ENCODE measurements at regions not wholly inside any gene's neighbourhood (a gene's known extent, or its start where the extent isn't known, plus 50 kb on each side); places are given as distances from the start of the nearest gene placed in this dataset.
"Not testable (repeated sequence)": the region's sequence is repeated elsewhere in the genome, so short reads cannot be mapped to it uniquely, and the experiment has no call there.

- TF ChIP-seq, protein P1, sequence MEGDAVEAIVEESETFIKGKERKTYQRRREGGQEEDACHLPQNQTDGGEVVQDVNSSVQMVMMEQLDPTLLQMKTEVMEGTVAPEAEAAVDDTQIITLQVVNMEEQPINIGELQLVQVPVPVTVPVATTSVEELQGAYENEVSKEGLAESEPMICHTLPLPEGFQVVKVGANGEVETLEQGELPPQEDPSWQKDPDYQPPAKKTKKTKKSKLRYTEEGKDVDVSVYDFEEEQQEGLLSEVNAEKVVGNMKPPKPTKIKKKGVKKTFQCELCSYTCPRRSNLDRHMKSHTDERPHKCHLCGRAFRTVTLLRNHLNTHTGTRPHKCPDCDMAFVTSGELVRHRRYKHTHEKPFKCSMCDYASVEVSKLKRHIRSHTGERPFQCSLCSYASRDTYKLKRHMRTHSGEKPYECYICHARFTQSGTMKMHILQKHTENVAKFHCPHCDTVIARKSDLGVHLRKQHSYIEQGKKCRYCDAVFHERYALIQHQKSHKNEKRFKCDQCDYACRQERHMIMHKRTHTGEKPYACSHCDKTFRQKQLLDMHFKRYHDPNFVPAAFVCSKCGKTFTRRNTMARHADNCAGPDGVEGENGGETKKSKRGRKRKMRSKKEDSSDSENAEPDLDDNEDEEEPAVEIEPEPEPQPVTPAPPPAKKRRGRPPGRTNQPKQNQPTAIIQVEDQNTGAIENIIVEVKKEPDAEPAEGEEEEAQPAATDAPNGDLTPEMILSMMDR (IDR thresholded peaks at IDR 0.05) = not testable (repeated sequence)
- TF ChIP-seq POLR2A (IDR thresholded peaks at IDR 0.05) = peak in 1 of 2 donors; percentile 19
Observed at GRCh38 chr16:29287871-29288535, 118.5 kb downstream of the NPIPB11 start.

All from thyroid gland (tissue), 4 donors.